ENCODE measurements at regions not wholly inside any gene's neighbourhood (a gene's known extent, or its start where the extent isn't known, plus 50 kb on each side); places are given as distances from the start of the nearest gene placed in this dataset.
A peak's percentile ranks its signal among the peaks of the same experiment; 100 is the strongest.

- Histone ChIP-seq H3K4me3 (no peak overlapping the region), H3K4me1 (peaks cover 0 to 9% (median 4%) of the 10 kb centered on the region in 9 donors), H3K27ac (no peak overlapping the region), H3K9me3 (no peaks in the 10 kb centered on the region), H3K27me3 (peaks cover 0 to 29% (median 15%) of the 10 kb centered on the region in 7 donors), H3K36me3 (no peaks in the 10 kb centered on the region)
- no peak for DNase-seq
- intact Hi-C loops (cut with DNase I): no loop called here
- WGBS, 2 donors: 82 to 88% methylated on average over 8 of the region's 8 CpGs
- no peak for TF ChIP-seq CTCF (IDR thresholded peaks at IDR 0.05)
- no peak for ATAC-seq
Observed at GRCh38 chr21:41620982-41621381, 113.0 kb upstream of the TMPRSS2 start.

- H3K36me3 ChIP-seq: no peaks in the 10 kb centered on the region
- TF ChIP-seq CTCF (IDR thresholded peaks at IDR 0.05): no peak
- H3K4me3 ChIP-seq: no peak overlapping the region
- DNase-seq: no peak
- WGBS, 2 donors: 85 to 96% methylated on average over 6 of the region's 6 CpGs
- intact Hi-C loops (cut with DNase I): no loop called here
- no peaks in the 10 kb centered on the region for H3K9me3 ChIP-seq
- no peak for ATAC-seq
- H3K27ac ChIP-seq: no peak overlapping the region
- peaks cover 0 to 26% (median 12%) of the 10 kb centered on the region in 7 donors for H3K27me3 ChIP-seq
- peaks cover 0 to 13% (median 8%) of the 10 kb centered on the region in 9 donors for H3K4me1 ChIP-seq
Observed at GRCh38 chr21:41620541-41620940, 112.6 kb upstream of the TMPRSS2 start.

- Histone ChIP-seq H3K4me1 (peaks cover 0 to 35% (median 14%) of the 10 kb centered on the region in 9 donors), H3K27ac (peak overlapping the region in 4 of 10 donors; percentile 3 to 76 (median 30)), H3K4me3 (no peak overlapping the region), H3K27me3 (peaks cover 0 to 33% (median 14%) of the 10 kb centered on the region in 7 donors), H3K9me3 (no peaks in the 10 kb centered on the region), H3K36me3 (no peaks in the 10 kb centered on the region)
- intact Hi-C loops (cut with DNase I): loop anchor here in 2 of 10 donors (2.0 to 10.0 kb wide), 2 partner anchors 159 to 499 kb away; no protein-coding TSS in a partner anchor
- ATAC-seq (peak in 4 of 8 donors; percentile 25 to 75 (median 48)), DNase-seq (no peak)
- TF ChIP-seq CTCF (IDR thresholded peaks at IDR 0.05): no peak
- WGBS, 2 donors: 41 to 44% methylated on average over 8 of the region's 8 CpGs
Observed at GRCh38 chr21:41616031-41616591, 108.2 kb upstream of the TMPRSS2 start.

- Histone ChIP-seq H3K9me3 (no peaks in the 10 kb centered on the region), H3K4me1 (peaks cover 0 to 35% (median 14%) of the 10 kb centered on the region in 9 donors), H3K36me3 (no peaks in the 10 kb centered on the region), H3K27me3 (peaks cover 0 to 35% (median 18%) of the 10 kb centered on the region in 7 donors), H3K27ac (peak overlapping the region in 3 of 10 donors; percentile 3 to 76 (median 55)), H3K4me3 (no peak overlapping the region)
- DNase-seq: no peak
- no peak for TF ChIP-seq CTCF (IDR thresholded peaks at IDR 0.05)
- WGBS, 2 donors: 80 to 86% methylated on average over 1 of the region's 1 CpG
- no peak for ATAC-seq
- intact Hi-C loops (cut with DNase I): loop anchor here in 2 of 10 donors (2.0 to 10.0 kb wide), 2 partner anchors 159 to 499 kb away; no protein-coding TSS in a partner anchor
Observed at GRCh38 chr21:41615613-41616012, 107.7 kb upstream of the TMPRSS2 start.

Measured in heart right ventricle (tissue), 16 donors.